ENCODE measurements at regions not wholly inside any gene's neighbourhood (a gene's known extent, or its start where the extent isn't known, plus 50 kb on each side); places are given as distances from the start of the nearest gene placed in this dataset.

DNA sequence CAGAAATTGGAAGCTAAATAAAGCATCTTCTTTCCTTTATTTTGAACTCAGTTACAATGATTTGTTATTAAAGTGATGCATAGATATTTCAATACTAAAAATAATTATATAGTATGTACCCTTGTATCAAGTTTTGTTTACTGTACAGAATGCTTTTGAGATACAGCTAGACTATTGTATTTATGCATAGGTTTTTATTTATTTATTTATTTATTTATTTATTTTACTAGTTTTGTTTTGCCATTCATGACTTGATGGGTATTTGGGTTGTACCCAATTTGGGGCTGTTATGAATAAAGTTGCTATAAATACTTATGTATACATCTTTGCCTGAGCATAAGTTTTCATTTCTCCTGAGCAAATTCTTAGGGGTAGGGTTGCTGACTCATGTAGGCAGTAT, 118.7 kb upstream of the NXPH2 start:
- no peaks in the 10 kb centered on the region for H3K9me3 ChIP-seq
- intact Hi-C loops (cut with DNase I) = no loop called here
- H3K27me3 ChIP-seq = no peaks in the 10 kb centered on the region
- H3K4me1 ChIP-seq (ENCODE audit: insufficient read depth) = no peaks in the 10 kb centered on the region
- H3K27ac ChIP-seq = no peak overlapping the region
- TF ChIP-seq EP300 (IDR thresholded peaks at IDR 0.05) (no peak), POLR2A (IDR thresholded peaks at IDR 0.05) (no peak)
- TF ChIP-seq, protein P1, sequence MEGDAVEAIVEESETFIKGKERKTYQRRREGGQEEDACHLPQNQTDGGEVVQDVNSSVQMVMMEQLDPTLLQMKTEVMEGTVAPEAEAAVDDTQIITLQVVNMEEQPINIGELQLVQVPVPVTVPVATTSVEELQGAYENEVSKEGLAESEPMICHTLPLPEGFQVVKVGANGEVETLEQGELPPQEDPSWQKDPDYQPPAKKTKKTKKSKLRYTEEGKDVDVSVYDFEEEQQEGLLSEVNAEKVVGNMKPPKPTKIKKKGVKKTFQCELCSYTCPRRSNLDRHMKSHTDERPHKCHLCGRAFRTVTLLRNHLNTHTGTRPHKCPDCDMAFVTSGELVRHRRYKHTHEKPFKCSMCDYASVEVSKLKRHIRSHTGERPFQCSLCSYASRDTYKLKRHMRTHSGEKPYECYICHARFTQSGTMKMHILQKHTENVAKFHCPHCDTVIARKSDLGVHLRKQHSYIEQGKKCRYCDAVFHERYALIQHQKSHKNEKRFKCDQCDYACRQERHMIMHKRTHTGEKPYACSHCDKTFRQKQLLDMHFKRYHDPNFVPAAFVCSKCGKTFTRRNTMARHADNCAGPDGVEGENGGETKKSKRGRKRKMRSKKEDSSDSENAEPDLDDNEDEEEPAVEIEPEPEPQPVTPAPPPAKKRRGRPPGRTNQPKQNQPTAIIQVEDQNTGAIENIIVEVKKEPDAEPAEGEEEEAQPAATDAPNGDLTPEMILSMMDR (IDR thresholded peaks at IDR 0.05) = no peak
- no peak overlapping the region for H3K4me3 ChIP-seq
- H3K36me3 ChIP-seq = no peaks in the 10 kb centered on the region
- no peak for DNase-seq

DNA sequence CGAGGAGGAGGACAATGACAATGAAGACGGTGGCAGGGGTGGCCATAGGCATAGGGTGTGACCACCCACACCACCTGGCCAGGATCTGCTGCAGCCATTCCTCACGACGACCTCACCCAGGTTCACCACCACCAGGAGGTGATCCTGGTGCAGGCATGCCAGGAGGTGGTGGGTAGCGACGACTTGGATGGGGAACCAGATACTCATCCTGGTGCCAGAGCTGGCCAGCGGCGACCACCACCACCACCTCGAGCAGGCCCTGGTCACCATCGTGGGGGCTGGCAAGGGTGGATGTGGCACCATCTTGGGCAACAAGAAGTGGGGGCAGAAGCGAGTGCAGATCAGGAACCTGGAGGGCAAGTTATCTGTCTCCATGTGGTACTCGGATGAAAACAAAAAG, 117.1 kb upstream of the NXPH2 start:
- TF ChIP-seq, protein P1 (IDR thresholded peaks at IDR 0.05) = no peak
- TF ChIP-seq EP300 (IDR thresholded peaks at IDR 0.05) (no peak), POLR2A (IDR thresholded peaks at IDR 0.05) (no peak)
- 90 to 96% (median 90%) methylated on average over 12 of the region's 12 CpGs for WGBS, 3 donors
- DNase-seq = no peak
- H3K27me3 ChIP-seq = no peaks in the 10 kb centered on the region
- H3K36me3 ChIP-seq = no peaks in the 10 kb centered on the region
- H3K4me1 ChIP-seq (ENCODE audit: insufficient read depth) = no peaks in the 10 kb centered on the region
- no peak overlapping the region for H3K27ac ChIP-seq
- intact Hi-C loops (cut with DNase I) = no loop called here
- H3K9me3 ChIP-seq = no peaks in the 10 kb centered on the region
- no peak overlapping the region for H3K4me3 ChIP-seq

DNA sequence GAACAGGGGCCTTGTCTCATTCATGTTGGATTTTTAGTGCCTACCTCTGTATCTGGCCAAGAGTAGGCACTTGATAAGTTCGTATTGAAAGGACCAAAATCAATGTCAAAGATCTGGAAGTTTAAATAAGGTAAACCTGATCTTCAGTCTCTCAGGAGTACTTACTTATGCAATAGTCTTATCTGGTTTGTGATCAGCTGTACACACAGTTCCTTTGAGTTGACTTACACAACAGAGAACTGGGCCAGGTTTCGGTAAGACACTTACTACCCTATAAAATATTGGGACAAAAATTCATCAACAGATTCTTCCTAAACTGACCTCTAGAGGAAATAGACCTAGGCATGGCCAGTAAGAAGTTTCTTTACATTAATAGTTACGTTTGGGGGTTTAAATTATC, 113.6 kb upstream of the NXPH2 start:
- Histone ChIP-seq H3K27me3 (no peaks in the 10 kb centered on the region), H3K4me1 (ENCODE audit: insufficient read depth) (no peaks in the 10 kb centered on the region), H3K36me3 (no peaks in the 10 kb centered on the region), H3K27ac (no peak overlapping the region), H3K4me3 (no peak overlapping the region), H3K9me3 (no peaks in the 10 kb centered on the region)
- TF ChIP-seq EP300 (IDR thresholded peaks at IDR 0.05) = no peak
- TF ChIP-seq, protein P1 (IDR thresholded peaks at IDR 0.05) = no peak
- no peak for TF ChIP-seq POLR2A (IDR thresholded peaks at IDR 0.05)
- no peak for DNase-seq
- WGBS, 3 donors = 74 to 78% (median 78%) methylated on average over 3 of the region's 3 CpGs
- intact Hi-C loops (cut with DNase I) = no loop called here

DNA sequence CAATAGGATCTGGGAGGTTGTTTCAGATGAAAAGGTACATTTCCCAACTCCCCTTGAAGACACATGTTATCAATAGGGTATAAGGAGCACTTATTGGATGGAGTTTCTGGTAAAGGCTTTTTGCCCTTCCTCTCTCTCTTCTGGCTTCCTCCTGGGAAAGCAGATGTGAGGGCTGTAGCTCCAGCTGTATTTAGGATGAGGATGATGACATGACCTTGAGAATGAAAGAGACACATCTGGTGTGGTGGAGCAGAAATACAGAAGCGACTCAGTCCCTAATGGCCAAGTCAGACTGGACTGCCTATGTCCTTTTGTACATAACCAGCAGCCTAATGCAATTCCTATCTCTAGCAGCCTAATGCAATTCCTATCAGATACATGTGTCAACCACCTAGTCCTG, 100.9 kb upstream of the NXPH2 start:
- WGBS, 3 donors = 14 to 27% (median 17%) methylated on average over 1 of the region's 1 CpG
- intact Hi-C loops (cut with DNase I) = no loop called here
- H3K4me3 ChIP-seq = no peak overlapping the region
- TF ChIP-seq, protein P1 (IDR thresholded peaks at IDR 0.05) = no peak
- TF ChIP-seq EP300 (IDR thresholded peaks at IDR 0.05) (no peak), POLR2A (IDR thresholded peaks at IDR 0.05) (no peak)
- H3K36me3 ChIP-seq = no peaks in the 10 kb centered on the region
- H3K4me1 ChIP-seq (ENCODE audit: insufficient read depth) = no peaks in the 10 kb centered on the region
- no peak for DNase-seq
- H3K27ac ChIP-seq = no peak overlapping the region
- no peaks in the 10 kb centered on the region for H3K9me3 ChIP-seq
- H3K27me3 ChIP-seq = no peaks in the 10 kb centered on the region

DNA sequence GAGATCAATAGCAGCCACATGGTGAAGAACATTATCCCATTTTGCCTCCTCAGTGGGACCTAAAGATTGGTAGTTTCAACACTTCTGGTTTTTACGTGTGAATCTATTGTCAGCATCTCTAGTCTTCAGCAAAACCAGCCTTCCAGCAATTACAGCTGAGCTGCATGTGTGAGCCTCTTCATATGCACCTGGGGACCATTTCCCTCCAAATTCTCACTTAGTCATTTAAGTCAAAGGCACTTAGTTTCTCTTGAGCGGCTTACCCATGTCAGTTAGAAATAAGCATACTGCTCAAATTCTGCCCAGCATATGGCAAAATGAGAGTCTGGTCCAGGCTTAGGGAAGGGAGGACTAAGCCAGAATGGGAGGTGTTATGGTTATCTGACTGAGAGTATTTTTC, 99.7 kb upstream of the NXPH2 start:
- 94 to 96% (median 96%) methylated on average over 2 of the region's 2 CpGs for WGBS, 3 donors
- Histone ChIP-seq H3K4me1 (ENCODE audit: insufficient read depth) (no peaks in the 10 kb centered on the region), H3K36me3 (no peaks in the 10 kb centered on the region), H3K4me3 (no peak overlapping the region), H3K9me3 (no peaks in the 10 kb centered on the region), H3K27ac (no peak overlapping the region), H3K27me3 (no peaks in the 10 kb centered on the region)
- no peak for DNase-seq
- intact Hi-C loops (cut with DNase I) = no loop called here
- no peak for TF ChIP-seq POLR2A (IDR thresholded peaks at IDR 0.05)
- TF ChIP-seq, protein P1 (IDR thresholded peaks at IDR 0.05) = no peak
- TF ChIP-seq EP300 (IDR thresholded peaks at IDR 0.05) = no peak
